Right lobe of liver (tissue), 4 donors: ENCODE measurements at regions not wholly inside any gene's neighbourhood (a gene's known extent, or its start where the extent isn't known, plus 50 kb on each side); places are given as distances from the start of the nearest gene placed in this dataset.

Source experiments
- CTCF ChIP-seq, 4 donors: fragments of 200-600 bp in 3 of 4; fragments of 450-650 bp in 1 of 4; IDR thresholded peaks; one replicate each; pipeline versions ENCODE4 v1.5.1 to v1.8.0; 2016 to 2022; ENCODE audit warnings: antibody characterized with exemption in 4 of 4, mild to moderate bottlenecking in 2 of 4
- POLR2A ChIP-seq: fragments of 450-650 bp; IDR thresholded peaks from one replicate; pipeline ENCODE4 v1.6.1; 2017; ENCODE audit warnings: antibody characterized with exemption, mild to moderate bottlenecking
- donor health status: DM: no; HTN: no; CAD: no.
- donor health status: DM: no; HTN: no; CAD: no.
- donor health status: DM: no; HTN: yes; CAD: no.

- TF ChIP-seq CTCF (IDR thresholded peaks at IDR 0.05) (no peak), POLR2A (no peak)
Observed at GRCh38 chr6:87912102-87912501, 135.5 kb upstream of the SPACA1 start.
